ENCODE measurements at regions not wholly inside any gene's neighbourhood (a gene's known extent, or its start where the extent isn't known, plus 50 kb on each side); places are given as distances from the start of the nearest gene placed in this dataset.

DNA sequence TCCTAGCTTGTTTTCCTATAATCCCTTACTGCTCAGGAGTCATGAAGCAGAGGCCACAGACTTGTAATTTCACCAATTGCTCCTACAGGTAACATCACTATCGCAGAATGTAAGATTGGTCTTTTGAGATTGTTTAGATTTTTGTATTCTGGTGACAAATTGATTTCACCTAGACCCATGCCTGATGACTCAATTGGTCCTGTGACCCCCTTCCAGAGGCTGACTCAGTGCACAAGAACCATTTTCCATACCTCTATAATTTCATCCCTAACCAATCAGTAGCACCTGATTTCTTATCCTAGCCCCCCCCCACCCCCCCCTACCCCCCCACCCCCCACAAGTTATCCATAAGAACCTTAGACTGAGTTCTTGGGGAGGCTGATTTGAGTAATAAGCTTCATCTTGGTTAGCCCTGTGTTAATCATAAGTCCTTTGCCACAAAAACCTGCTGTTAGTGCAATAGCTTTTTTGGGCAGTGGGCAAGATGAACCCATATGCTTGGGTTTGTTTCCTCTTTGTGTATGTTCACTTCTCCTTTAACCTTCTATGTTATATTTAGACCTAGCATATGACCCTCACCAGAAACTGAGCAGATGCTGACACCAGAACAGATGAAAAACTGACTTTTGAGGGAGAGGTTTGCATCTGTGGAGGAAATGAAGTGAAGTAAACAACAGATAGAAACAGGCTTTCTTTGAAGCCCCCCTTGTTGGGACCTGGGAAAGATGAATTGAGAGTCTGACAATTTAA, 187.1 kb downstream of the KIF20B start:
- H3K4me2 ChIP-seq (ENCODE audit: low read length), result no peak overlapping the region
- H3K27me3 ChIP-seq (ENCODE audit: control insufficient read depth, insufficient read depth, low read length), result no peaks in the 10 kb centered on the region
- H3K27ac ChIP-seq, result no peak overlapping the region
- no peaks in the 10 kb centered on the region for H3K36me3 ChIP-seq (ENCODE audit: control insufficient read depth, insufficient read depth, low read length)
- no peak overlapping the region for H3K4me3 ChIP-seq (ENCODE audit: low read depth, low read length)
- no peaks in the 10 kb centered on the region for H3K79me2 ChIP-seq
- H3K4me1 ChIP-seq, result no peaks in the 10 kb centered on the region
- H3K9ac ChIP-seq, result no peak overlapping the region
- H3K9me3 ChIP-seq (ENCODE audit: control insufficient read depth, low read length), result no peaks in the 10 kb centered on the region
- H2AFZ ChIP-seq, result no peak overlapping the region
- TF ChIP-seq, protein P1, sequence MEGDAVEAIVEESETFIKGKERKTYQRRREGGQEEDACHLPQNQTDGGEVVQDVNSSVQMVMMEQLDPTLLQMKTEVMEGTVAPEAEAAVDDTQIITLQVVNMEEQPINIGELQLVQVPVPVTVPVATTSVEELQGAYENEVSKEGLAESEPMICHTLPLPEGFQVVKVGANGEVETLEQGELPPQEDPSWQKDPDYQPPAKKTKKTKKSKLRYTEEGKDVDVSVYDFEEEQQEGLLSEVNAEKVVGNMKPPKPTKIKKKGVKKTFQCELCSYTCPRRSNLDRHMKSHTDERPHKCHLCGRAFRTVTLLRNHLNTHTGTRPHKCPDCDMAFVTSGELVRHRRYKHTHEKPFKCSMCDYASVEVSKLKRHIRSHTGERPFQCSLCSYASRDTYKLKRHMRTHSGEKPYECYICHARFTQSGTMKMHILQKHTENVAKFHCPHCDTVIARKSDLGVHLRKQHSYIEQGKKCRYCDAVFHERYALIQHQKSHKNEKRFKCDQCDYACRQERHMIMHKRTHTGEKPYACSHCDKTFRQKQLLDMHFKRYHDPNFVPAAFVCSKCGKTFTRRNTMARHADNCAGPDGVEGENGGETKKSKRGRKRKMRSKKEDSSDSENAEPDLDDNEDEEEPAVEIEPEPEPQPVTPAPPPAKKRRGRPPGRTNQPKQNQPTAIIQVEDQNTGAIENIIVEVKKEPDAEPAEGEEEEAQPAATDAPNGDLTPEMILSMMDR (IDR thresholded peaks at IDR 0.05), result no peak

GRCh38 chr10:89889606-89890005, 188.2 kb downstream of the KIF20B start:
- TF ChIP-seq, protein P1 (IDR thresholded peaks at IDR 0.05), result no peak

GRCh38 chr10:89891006-89891535, 189.7 kb downstream of the KIF20B start:
- H3K27ac ChIP-seq, result no peak overlapping the region
- no peaks in the 10 kb centered on the region for H3K4me1 ChIP-seq
- no peak overlapping the region for H3K4me3 ChIP-seq (ENCODE audit: low read depth, low read length)
- no peaks in the 10 kb centered on the region for H3K27me3 ChIP-seq (ENCODE audit: control insufficient read depth, insufficient read depth, low read length)
- no peak overlapping the region for H3K9ac ChIP-seq
- H3K79me2 ChIP-seq, result no peaks in the 10 kb centered on the region
- H2AFZ ChIP-seq, result no peak overlapping the region
- no peaks in the 10 kb centered on the region for H3K36me3 ChIP-seq (ENCODE audit: control insufficient read depth, insufficient read depth, low read length)
- H3K4me2 ChIP-seq (ENCODE audit: low read length), result no peak overlapping the region
- no peaks in the 10 kb centered on the region for H3K9me3 ChIP-seq (ENCODE audit: control insufficient read depth, low read length)
- TF ChIP-seq, protein P1 (IDR thresholded peaks at IDR 0.05), result no peak

More at GRCh38 chr10:89889606-89890005, 188.2 kb downstream of the KIF20B start:
- no peak overlapping the region for H3K4me2 ChIP-seq (ENCODE audit: low read length)
- no peak overlapping the region for H3K4me3 ChIP-seq (ENCODE audit: low read depth, low read length)
- H2AFZ ChIP-seq, result no peak overlapping the region
- H3K9me3 ChIP-seq (ENCODE audit: control insufficient read depth, low read length), result no peaks in the 10 kb centered on the region
- no peaks in the 10 kb centered on the region for H3K36me3 ChIP-seq (ENCODE audit: control insufficient read depth, insufficient read depth, low read length)
- no peaks in the 10 kb centered on the region for H3K79me2 ChIP-seq
- no peak overlapping the region for H3K27ac ChIP-seq
- H3K4me1 ChIP-seq, result no peaks in the 10 kb centered on the region
- H3K27me3 ChIP-seq (ENCODE audit: control insufficient read depth, insufficient read depth, low read length), result no peaks in the 10 kb centered on the region
- no peak overlapping the region for H3K9ac ChIP-seq

GRCh38 chr10:89894051-89894450, 192.7 kb downstream of the KIF20B start:
- H2AFZ ChIP-seq, result no peak overlapping the region
- no peaks in the 10 kb centered on the region for H3K36me3 ChIP-seq (ENCODE audit: control insufficient read depth, insufficient read depth, low read length)
- H3K79me2 ChIP-seq, result no peaks in the 10 kb centered on the region
- H3K4me2 ChIP-seq (ENCODE audit: low read length), result no peak overlapping the region
- no peak overlapping the region for H3K4me3 ChIP-seq (ENCODE audit: low read depth, low read length)
- no peaks in the 10 kb centered on the region for H3K4me1 ChIP-seq
- no peaks in the 10 kb centered on the region for H3K27me3 ChIP-seq (ENCODE audit: control insufficient read depth, insufficient read depth, low read length)
- no peak overlapping the region for H3K27ac ChIP-seq
- TF ChIP-seq, protein P1 (IDR thresholded peaks at IDR 0.05), result no peak
- H3K9ac ChIP-seq, result no peak overlapping the region
- H3K9me3 ChIP-seq (ENCODE audit: control insufficient read depth, low read length), result no peaks in the 10 kb centered on the region

GRCh38 chr10:89900554-89900953, 199.2 kb downstream of the KIF20B start:
- Histone ChIP-seq H3K9ac (no peak overlapping the region), H3K9me3 (ENCODE audit: control insufficient read depth, low read length) (no peaks in the 10 kb centered on the region), H3K4me3 (ENCODE audit: low read depth, low read length) (no peak overlapping the region), H3K4me1 (no peaks in the 10 kb centered on the region), H2AFZ (no peak overlapping the region), H3K36me3 (ENCODE audit: control insufficient read depth, insufficient read depth, low read length) (no peaks in the 10 kb centered on the region), H3K4me2 (ENCODE audit: low read length) (no peak overlapping the region), H3K27ac (no peak overlapping the region), H3K27me3 (ENCODE audit: control insufficient read depth, insufficient read depth, low read length) (no peaks in the 10 kb centered on the region), H3K79me2 (no peaks in the 10 kb centered on the region)
- TF ChIP-seq, protein P1 (IDR thresholded peaks at IDR 0.05), result no peak

All from parathyroid adenoma (tissue), 2 donors.